Peyer's patch (tissue), 4 donors: ENCODE measurements at regions not wholly inside any gene's neighbourhood (a gene's known extent, or its start where the extent isn't known, plus 50 kb on each side); places are given as distances from the start of the nearest gene placed in this dataset.

Experiments
- DNase-seq, 3 donors: peaks; one replicate each; pipeline ENCODE4 v3.0.0-alpha.2; 2017 to 2019
- H3K27ac ChIP-seq, 4 donors: fragments of 200-600 bp; sonication (generic); one replicate each; pipeline ENCODE4 v1.5.1; 2016 to 2019
- H3K27me3 ChIP-seq, 2 donors: fragments of 200-600 bp; sonication (generic); one replicate each; pipeline ENCODE4 v1.5.1; 2019
- H3K36me3 ChIP-seq, 3 donors: fragments of 200-600 bp; sonication (generic); one replicate each; pipeline ENCODE4 v1.5.1; 2016 to 2019
- H3K4me1 ChIP-seq, 4 donors: fragments of 200-600 bp; sonication (generic); one replicate each; pipeline ENCODE4 v1.5.1; 2016 to 2019
- H3K4me3 ChIP-seq, 4 donors: fragments of 200-600 bp; sonication (generic); 1 replicate in 3 of 4; 2 replicates in 1 of 4; pipeline ENCODE4 v1.5.1; 2016 to 2019; ENCODE audit warnings: mild to moderate bottlenecking in 1 of 4
- H3K9me3 ChIP-seq, 4 donors: fragments of 200-600 bp; sonication (generic); one replicate each; pipeline ENCODE4 v1.5.1; 2016 to 2019; ENCODE audit warnings: mild to moderate bottlenecking in 1 of 4
- CTCF ChIP-seq, 6 experiments: fragments of 450-650 bp in 4 of 6; fragments of 200-600 bp in 2 of 6; sonication (generic) in 1 of 6; IDR thresholded peaks; one replicate each; pipeline ENCODE4 v1.5.1; 2017 to 2019; ENCODE audit warnings: antibody characterized with exemption in 6 of 6, mild to moderate bottlenecking in 3 of 6, moderate library complexity in 1 of 6
- POLR2A ChIP-seq, 2 donors: fragments of 450-650 bp; IDR thresholded peaks; one replicate each; pipeline ENCODE4 v1.5.1; 2017; ENCODE audit warnings: antibody characterized with exemption in 2 of 2, mild to moderate bottlenecking in 2 of 2, moderate library complexity in 2 of 2

DNA sequence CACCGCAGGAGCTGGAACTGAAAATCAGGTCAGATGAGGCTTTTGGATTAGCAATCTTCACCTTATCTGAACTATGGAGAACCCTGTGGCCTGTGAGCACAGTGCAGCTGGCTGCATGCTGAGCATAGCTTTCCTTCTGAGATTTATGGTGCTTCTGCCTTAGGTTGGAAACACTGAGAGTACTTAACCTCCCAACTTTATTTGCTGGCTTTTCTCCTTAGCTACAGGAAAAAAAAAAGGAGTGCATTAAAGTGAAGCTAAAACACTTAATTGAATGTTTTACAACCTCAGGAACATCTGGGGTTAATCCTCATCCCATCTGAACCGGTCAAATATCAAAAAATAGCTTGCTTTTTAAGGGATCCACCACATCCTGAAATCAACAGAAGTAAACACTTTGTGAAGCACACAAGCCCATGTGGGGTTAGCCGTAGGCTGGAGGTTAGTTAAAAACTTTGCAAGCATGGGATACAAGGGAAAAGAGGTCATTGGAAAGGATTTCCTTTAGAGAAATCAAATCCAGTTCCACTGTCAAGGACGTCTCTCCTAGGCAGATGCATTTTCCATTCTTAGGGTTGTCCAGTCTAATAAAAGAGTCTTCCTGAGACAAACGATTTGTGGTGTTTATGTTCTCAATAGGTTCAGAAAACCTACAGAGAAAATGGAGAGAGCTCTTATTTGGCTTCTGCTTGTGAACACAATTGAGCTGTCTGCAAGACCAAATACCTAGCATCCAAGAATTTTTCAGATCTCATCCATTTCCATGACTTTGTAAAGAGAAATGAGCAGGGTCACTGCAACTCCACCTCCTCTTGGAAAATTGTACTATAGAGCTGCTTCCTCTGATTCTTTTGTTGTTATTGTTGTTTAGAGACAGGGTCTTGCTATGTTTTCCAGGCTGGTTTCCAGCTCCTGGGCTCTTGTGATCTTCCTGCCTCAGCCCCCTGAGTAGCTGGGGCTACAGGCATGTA lies 470.4 kb upstream of the IGFBP3 start:
- TF ChIP-seq POLR2A (IDR thresholded peaks at IDR 0.05) (no peak), CTCF (IDR thresholded peaks at IDR 0.05) (no peak)
- no peaks in the 10 kb centered on the region for H3K27me3 ChIP-seq
- H3K27ac ChIP-seq, result no peak overlapping the region
- H3K9me3 ChIP-seq, result no peaks in the 10 kb centered on the region
- no peaks in the 10 kb centered on the region for H3K36me3 ChIP-seq
- H3K4me1 ChIP-seq, result peaks cover 0 to 6% (median 0%) of the 10 kb centered on the region in 4 donors
- no peak overlapping the region for H3K4me3 ChIP-seq
- DNase-seq, result no peak

GRCh38 chr7:46390042-46390441 lies 469.0 kb upstream of the IGFBP3 start:
- Histone ChIP-seq H3K27ac (no peak overlapping the region), H3K4me3 (no peak overlapping the region), H3K9me3 (no peaks in the 10 kb centered on the region), H3K4me1 (peaks cover 0 to 6% (median 0%) of the 10 kb centered on the region in 4 donors), H3K27me3 (no peaks in the 10 kb centered on the region), H3K36me3 (no peaks in the 10 kb centered on the region)
- DNase-seq, result no peak
- TF ChIP-seq CTCF (IDR thresholded peaks at IDR 0.05), result no peak

DNA sequence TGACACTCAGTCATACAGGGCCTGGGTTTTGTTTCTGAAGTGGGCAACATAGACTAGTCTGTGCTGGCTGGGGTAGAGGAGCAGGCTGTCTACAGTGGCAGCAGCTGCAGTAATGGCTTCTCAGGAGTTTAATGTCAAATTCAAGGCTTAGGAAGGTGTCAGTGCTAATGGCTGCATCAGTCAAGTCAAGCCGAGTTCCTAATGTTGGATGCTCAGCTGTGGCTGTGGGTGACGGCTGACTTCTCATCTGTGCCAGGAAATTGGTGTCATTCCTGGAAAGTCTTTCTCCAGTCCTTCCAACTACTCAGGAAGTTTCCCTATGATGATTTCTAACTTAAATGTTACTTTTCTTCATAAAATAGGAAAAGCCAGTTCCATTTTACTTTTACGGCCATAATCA lies 468.1 kb upstream of the IGFBP3 start:
- H3K36me3 ChIP-seq, result no peaks in the 10 kb centered on the region
- no peaks in the 10 kb centered on the region for H3K27me3 ChIP-seq
- no peak overlapping the region for H3K4me3 ChIP-seq
- no peak for DNase-seq
- no peak overlapping the region for H3K27ac ChIP-seq
- H3K4me1 ChIP-seq, result peaks cover 0 to 6% (median 0%) of the 10 kb centered on the region in 4 donors
- TF ChIP-seq POLR2A (IDR thresholded peaks at IDR 0.05), result no peak
- no peak for TF ChIP-seq CTCF (IDR thresholded peaks at IDR 0.05)
- no peaks in the 10 kb centered on the region for H3K9me3 ChIP-seq

GRCh38 chr7:46387646-46388045 lies 466.6 kb upstream of the IGFBP3 start:
- DNase-seq, result no peak
- TF ChIP-seq CTCF (IDR thresholded peaks at IDR 0.05) (no peak), POLR2A (IDR thresholded peaks at IDR 0.05) (no peak)
- Histone ChIP-seq H3K36me3 (no peaks in the 10 kb centered on the region), H3K27me3 (no peaks in the 10 kb centered on the region), H3K27ac (no peak overlapping the region), H3K9me3 (no peaks in the 10 kb centered on the region), H3K4me1 (peaks cover 0 to 6% (median 0%) of the 10 kb centered on the region in 4 donors), H3K4me3 (no peak overlapping the region)

GRCh38 chr7:46386428-46387399 lies 465.6 kb upstream of the IGFBP3 start:
- no peak for DNase-seq
- peaks cover 0 to 6% (median 0%) of the 10 kb centered on the region in 4 donors for H3K4me1 ChIP-seq
- no peaks in the 10 kb centered on the region for H3K9me3 ChIP-seq
- TF ChIP-seq POLR2A (IDR thresholded peaks at IDR 0.05) (no peak), CTCF (IDR thresholded peaks at IDR 0.05) (no peak)
- no peak overlapping the region for H3K27ac ChIP-seq
- H3K4me3 ChIP-seq, result no peak overlapping the region
- H3K27me3 ChIP-seq, result no peaks in the 10 kb centered on the region
- no peaks in the 10 kb centered on the region for H3K36me3 ChIP-seq
